HG03095 (cell line): ENCODE measurements at regions not wholly inside any gene's neighbourhood (a gene's known extent, or its start where the extent isn't known, plus 50 kb on each side); places are given as distances from the start of the nearest gene placed in this dataset.
"Not testable (repeated sequence)": the region's sequence is repeated elsewhere in the genome, so short reads cannot be mapped to it uniquely, and the experiment has no call there.

Experiments
- ATAC-seq: cut with Tn5 transposase; IDR thresholded peaks from one replicate; pipeline ENCODE4 v1.9.1; 2021; ENCODE audit warnings: moderate library complexity; ENCODE audit not compliant: unreplicated experiment

DNA sequence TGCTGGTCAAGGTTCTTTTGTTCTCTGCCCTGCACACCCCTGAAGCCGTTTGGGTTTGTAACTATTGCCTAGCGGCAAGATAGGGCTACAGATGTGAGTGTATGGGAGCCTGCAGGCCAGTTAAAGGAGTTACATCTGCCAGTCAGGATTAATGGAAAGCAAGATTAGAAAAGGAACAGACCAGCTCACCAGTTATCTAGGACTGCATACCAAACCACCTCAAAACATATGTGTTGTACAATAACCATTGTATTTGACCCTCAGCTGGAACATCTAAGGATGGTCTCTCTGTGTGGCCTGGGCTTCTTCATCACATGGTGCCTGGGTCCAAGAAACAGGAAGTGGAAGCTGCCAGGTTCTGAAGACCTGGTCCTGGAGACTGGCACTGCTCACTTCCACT is 52.5 kb upstream of the FBXO28 start:
- no peak for ATAC-seq

DNA sequence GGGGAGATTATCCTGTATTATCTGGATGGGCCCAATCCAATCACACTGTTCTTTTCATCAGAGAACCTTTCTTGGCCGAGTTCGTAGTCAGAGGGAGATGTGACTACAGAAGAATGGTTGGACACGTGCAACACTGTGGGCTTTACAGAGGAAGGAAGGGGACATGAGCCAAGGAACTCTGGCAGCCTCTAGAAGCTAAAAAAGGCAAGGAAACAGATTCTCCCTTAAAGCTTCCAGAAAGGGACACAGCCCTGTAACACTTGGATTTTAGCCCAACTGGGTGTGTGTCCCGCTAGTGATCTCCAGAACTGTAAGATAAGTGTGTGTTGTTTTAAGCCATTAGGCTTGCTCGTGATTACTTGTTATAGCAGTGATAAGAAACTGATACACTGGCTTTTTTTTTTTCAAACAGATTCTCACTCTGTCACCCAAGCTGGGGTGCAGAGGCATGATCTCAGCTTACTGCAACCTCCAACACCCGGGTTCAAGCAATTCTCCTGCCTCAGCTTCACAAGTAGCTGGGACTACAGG is 53.9 kb upstream of the FBXO28 start:
- ATAC-seq: no peak

DNA sequence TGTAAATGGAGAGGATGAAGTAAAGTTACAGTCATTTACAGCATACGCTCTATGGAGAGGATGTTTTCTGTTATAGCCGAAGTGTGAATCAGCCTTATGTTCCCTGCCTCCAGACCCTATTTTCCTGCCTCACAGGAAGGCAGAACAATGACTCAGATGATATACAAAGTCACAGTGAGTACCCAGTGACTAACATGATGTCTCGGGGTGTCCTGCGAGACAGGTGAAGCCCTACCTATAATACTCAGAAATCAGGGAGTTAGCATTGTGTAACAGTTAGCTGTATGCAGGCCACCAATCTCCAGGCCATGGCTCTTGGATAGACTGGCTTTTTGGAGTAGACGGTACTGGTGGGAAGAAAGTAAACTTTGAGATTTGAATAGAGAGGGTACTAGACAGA is 55.6 kb upstream of the FBXO28 start:
- ATAC-seq: no peak

DNA sequence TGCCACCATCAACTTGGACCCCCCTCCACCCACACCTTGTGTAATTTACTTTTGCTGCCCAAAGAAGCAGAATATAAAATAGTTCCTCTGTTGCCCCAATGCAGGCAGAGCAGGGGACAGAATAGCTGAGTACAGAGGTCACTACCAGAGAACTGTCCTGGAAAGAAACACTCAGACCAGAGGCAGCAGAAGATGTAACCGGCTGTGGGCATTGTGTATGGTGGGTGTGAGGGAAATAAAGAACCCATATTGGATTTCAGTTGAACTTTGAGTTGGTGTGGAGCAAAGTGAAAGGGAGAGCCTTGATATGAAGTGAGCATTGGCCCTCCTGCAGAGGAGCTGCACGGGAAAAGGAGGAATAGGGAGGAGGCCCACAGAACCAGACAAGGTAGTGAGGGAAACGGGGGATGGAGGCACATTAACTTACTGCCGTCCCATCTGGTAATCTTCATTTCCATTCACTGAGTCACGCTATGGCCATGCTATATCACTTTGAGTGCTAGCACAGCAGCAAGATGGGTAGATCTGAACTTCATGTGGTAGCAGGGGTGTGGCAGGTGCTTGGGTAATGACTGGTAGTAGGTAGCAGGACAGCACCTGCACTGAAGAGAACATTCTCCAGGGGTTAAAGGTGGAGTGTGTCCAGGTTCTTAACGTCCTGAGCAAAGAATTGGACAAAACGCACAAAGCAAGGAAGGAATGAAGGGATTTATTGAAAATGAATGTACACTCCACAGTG is 56.3 kb upstream of the FBXO28 start:
- ATAC-seq: no peak

DNA sequence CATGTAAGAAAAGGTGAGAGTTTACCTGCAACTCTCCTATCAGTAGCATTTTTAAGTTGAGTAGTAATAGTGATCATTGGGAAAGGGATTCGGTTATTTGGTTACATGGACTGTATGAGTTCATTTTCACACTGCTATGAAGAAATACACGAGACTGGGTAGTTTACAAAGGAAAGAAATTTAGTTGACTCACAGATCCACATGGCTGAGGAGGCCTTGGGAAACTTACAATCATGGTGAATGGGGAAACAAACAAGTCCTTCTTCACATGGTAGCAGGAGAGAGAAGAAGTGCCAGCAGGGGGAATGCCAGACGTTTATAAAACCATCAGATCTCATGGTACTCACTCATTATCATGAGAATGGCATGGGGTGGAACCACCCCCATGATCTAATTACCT is 59.3 kb upstream of the FBXO28 start:
- ATAC-seq: no peak

DNA sequence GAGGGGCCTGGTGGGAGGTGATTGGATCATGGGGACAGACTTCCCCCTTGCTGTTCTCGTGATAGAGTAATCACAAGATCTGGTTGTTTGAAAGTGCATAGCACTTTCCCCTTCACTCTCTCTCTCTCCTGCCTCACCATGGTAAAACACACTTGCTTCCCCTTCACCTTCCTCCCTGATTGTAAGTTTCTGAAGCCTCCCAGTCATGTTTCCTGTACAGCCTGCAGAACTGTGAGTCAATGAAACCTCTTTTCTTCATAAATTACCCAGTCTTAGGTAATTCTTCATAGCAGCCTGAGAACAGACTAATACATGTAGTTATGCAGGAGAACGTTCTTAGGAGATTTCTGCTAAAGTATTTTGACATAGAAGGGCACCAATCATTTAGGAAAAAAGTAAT is 59.9 kb upstream of the FBXO28 start:
- no peak for ATAC-seq

DNA sequence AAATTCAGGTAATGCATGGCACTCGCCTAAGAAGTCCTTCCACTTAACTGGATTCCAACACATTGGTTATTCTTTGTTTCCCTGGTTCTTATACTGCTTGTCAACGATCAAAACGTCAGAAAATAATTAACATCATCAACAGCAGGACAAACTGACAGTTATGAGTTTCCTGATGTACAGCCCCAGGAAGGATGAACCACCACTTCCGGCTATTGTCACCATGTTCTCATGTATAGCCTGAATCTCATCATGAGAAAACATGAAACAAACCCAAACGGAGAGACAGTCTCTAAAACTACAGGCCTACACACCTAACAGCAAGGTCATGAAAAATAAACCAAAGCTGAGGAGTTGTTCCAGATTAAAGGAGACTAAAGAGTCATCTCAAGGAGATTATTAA is 60.5 kb upstream of the FBXO28 start:
- ATAC-seq: no peak

DNA sequence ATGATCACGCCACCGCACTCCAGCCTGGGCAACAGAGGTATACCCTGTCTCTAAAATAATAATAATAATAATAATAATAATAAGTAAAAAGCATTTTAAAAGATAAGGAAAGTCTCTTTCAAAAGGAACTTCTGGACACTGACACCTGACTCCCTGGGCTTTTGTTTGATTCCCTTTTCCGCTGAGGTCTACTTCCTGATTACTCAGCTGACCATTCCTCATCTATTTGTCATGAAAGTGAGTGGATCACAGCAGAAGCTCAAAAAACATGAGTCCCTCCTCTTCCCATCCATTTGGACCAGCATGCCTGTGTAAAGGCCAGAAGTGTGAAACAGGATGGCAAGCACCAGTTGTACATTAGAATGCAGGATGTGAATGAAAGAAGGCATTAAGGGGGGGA is 61.1 kb upstream of the FBXO28 start:
- ATAC-seq: no peak

DNA sequence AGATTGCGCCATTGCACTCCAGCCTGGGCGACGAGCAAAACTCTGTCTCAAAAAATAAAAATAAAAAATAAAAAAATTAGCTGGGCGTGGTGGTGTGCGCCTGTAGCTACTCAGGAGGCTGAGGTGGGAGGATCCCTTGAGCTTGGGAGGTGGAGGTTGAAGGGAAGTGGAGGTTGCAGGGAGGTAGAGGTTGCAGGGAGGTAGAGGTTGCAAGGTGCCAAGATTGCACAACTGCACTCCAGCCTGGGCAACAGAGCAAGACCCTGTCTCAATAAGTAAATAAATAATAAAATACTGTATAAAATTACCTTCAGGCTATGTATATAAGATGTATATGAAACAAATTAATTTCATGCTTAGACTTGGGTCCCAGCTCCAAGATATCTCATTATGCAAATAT is 62.1 kb upstream of the FBXO28 start:
- ATAC-seq: not testable (repeated sequence)

DNA sequence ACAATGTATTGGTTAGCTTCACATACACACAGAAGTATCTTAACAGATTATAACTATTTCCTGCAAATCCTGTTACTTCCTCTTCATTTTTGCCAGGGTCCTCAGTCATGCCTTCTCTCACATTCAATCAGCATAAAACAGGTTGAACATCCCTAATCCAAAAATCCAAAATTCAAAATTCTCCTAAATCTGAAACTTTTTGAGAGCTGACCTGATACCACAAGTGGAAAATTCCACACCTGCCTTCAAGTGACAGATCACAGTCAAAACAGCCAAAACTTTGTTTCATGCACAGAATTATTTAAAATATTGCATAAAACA is 62.9 kb upstream of the FBXO28 start:
- ATAC-seq: no peak

DNA sequence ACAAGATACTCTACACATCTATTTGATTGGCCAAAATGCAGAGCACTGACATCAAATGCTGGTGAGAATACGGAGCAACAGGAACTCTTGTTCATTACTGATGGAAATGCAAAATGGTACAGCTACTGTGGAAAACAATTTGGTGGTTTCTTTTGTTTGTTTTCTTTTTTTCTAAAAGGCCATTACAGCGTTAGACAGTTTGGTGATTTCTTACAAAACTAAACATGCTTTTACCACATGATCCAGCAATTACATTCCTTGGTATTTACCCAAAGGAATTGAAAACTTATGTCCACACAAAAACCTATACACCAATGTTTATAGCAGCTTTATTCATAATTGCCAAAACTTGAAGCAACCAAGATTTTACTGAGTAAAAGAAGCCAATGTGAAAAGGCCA is 66.4 kb upstream of the FBXO28 start:
- ATAC-seq: no peak

DNA sequence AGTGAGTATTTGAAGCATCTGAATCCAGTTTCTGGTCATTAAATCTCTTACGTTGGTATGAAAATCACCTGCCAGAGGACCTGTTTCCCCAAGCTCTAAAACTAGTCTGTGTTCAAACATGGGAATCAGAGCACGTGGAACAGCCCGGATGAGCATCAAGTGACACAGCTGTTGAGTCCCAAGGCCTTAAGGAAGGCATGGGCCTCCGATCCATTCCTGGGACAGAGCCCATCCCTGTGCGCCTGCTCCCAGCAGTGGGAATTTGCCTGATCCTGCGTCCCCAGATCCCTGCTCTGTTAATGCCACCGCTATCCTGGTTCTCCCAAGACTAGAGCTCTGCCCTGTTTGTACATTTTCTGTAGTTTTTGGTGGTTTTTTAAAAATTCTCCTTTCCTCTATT is 68.4 kb upstream of the FBXO28 start:
- ATAC-seq: no peak

DNA sequence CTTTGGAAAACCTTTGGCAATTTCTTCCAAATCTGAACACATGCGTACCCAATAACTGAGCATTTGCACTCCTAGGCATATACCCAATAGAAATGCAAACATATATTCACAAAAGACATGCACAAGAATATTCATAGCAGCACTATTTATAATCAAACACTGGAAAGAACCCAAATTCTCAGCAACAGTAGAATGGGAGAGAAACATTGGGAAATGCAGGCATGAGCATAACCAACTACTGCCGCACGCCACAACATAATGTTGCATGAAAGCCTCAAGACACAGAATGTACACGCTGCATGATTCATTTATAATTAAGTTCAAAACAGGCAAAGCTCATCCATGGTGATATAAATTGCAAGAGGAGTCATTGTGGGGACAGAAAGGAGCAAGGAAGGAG is 69.5 kb upstream of the FBXO28 start:
- ATAC-seq: no peak

DNA sequence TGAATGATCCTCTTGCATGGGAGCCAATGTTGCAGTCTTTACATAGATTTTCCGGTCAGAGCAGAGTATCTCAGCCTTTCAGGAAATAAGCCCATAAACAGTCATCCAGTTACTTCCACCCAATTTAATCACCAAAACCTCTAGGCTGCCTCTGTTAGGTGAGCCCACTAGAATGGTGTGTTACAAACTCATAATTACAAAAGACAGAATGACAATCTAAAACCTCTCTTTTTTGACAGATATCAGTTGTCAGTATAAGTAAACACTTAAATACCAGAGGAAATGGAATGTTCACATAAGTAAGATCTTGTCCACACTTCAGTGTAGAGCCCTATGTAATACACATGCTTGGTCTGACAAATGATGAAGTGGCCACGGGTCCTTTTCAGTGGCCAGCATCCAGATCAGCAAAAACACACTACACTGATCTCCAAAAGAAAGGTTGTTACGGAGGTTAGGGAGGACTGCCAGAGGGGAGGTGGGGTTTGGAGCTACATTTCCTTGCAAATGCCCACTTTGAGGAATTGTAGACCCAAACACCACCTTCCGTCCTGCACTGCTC is 71.3 kb upstream of the FBXO28 start:
- ATAC-seq: no peak

DNA sequence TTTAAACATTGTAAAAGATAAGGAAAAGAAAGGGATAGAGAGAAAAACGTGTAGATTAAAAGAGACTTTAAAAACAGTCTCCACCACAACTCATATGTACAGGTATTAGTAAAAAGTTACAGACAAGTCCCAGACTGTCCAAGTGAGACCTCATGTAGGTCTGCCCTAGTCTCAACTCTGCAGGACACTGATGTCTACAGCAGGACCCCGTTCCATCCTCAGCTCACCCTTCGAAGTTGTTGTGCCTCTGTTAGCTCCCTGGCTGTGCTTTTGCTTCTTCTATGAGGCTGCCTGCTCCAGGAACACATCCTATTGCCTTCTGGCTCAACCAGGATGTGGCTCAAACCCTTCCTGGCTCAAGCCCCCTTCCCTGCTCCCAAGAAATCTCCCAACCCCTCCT is 72.9 kb upstream of the FBXO28 start:
- ATAC-seq: no peak

DNA sequence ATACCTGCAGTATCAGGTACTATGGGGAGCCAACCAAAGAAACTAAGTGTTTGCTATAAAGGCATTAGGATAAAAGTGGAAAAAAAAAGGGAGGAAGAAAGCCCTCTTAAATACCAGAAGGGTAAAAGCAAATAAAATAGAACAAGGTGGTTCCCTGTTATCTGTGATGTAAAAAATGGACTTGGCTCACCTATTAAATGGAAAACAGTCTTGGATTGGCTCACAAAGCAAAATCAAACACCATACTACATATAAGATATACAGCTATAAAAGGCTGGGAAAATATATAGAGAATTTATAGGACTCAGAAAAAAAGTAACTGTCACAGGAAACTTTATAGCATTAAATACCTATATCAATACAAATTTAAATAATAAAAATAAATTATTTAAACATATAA is 73.5 kb upstream of the FBXO28 start:
- ATAC-seq: not testable (repeated sequence)

DNA sequence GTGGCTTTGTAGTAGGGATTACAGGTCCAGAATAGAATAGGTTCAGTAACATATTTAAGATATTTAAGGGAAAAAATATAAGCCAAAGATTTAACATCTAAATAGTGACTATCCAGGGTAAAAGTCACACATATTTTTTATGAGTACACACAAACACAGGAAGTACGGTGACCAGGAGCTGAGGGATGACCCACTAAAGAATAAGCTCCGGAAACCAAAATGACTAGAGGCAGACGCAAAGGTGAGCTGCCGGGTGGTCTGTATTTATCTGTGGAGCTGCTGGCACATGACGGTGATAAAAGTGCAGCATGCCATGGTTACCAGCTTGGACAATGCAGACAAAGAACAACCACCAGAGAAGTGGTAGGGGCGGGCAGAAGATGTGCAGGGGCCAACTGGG is 73.9 kb upstream of the FBXO28 start:
- ATAC-seq: not testable (repeated sequence)

DNA sequence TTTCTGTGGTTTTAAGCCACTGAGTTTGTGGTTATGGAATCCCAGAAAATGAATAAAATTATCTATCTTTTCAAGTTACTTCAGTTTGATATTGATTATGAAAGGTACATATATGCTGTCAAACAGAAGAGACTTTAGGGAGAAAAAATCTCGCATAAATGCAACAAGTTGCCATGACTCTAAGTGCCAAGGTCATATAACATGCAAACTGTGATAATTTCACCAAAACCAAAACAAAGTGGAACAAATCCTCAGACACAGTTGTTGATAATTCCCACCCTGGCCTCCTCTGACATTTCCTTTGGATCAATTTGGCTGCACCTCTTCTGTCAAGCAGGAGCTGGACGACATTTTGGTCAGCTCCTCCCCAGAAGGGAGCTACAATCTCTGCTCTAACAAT is 75.1 kb upstream of the FBXO28 start:
- not testable (repeated sequence) for ATAC-seq

DNA sequence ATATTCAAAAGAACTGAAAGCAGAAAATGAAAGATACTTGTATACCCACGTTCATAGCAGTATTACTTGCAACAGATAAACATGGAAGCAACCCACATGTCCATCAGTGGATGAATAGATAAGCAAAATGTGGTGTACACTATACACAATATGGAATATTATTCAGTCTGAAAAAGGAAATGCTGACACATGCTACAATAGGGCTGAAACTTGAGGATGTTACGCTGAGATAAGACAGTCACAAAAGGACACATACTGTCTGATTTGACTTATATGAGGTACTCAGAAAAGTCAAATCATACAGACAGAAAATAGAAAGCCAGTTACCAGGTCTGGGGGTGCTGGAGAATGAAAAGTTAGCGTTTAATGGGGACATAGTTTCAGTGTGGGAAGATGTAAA is 76.5 kb upstream of the FBXO28 start:
- not testable (repeated sequence) for ATAC-seq

DNA sequence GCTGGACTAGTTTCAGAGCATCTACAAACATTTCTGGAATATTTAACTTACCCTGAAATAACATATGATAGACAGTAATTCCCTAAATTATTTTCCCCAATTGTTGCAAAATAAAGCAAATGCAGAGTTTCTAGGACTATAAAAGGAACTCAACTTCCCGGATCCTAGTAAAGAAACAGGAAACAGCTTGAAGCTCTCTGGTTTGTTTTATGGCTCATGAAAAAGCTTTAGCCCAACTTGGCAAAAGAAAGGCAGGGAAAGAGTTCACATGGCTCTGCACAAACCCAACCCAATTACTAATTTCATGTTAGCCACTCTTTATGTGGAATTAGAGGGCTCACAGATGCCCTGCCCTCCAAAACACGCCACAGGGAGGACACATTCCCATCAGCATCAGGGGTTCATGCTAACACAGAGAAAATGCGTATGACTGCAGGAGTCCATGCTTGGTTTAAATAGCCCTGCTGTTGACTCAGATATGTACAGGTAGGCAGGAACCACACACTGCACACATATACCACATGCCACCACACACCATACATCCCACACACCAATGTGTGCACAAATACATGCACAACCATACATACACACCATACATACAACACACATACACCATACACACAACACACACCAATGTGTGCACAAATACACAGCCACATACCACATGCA is 81.2 kb upstream of the FBXO28 start:
- ATAC-seq: not testable (repeated sequence)

DNA sequence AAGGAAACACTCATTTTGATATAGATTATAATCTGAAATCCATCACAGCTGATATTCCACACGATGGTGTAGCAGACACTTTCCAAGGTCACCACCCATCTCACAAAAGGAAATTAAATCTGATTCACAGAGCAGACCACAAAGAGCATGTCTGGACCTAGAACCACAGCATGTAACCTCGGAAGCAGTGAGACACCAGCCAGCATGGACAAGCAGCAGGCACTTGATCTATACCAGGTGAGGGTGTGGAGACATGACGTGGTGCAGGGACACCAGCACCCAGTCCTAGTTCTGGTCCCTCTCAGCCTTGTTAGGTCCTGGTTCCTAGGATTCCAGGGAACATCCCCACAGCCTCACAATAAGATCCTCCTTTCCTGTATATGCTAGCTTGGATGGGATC is 81.9 kb upstream of the FBXO28 start:
- not testable (repeated sequence) for ATAC-seq

DNA sequence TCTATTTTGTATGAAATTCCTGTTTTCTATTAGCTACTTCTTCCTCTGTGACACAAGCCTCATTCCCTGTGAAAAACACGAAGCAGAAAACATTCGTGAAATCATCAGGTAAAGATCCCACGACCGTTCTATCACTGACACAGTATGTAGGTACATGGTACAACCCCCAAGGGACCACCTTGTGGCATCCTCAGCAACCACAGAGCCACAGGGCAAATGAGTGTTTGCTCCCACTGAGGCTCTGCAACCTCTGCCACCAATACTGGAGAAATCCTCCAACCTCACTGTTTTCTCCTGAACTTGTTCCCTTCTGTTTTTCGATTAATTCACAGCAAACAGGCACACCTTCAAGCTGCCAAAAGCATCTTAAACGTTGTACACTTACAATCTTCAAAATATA is 83.7 kb upstream of the FBXO28 start:
- ATAC-seq: not testable (repeated sequence)
